SK-N-MC (cell line): ENCODE measurements at regions not wholly inside any gene's neighbourhood (a gene's known extent, or its start where the extent isn't known, plus 50 kb on each side); places are given as distances from the start of the nearest gene placed in this dataset.

ENCODE experiments used
- EZH2 ChIP-seq: fragments of 200-600 bp; sonication (generic); IDR thresholded peaks from one replicate; pipeline ENCODE4 v1.6.1; 2017; ENCODE audit warnings: antibody characterized with exemption
- FOXP2 ChIP-seq: optimal IDR thresholded peaks from 2 replicates; pipeline ENCODE3; 2011; ENCODE audit warnings: mild to moderate bottlenecking, moderate library complexity; ENCODE audit not compliant: insufficient read depth; ENCODE audit errors: extremely low read length, control extremely low read depth

DNA sequence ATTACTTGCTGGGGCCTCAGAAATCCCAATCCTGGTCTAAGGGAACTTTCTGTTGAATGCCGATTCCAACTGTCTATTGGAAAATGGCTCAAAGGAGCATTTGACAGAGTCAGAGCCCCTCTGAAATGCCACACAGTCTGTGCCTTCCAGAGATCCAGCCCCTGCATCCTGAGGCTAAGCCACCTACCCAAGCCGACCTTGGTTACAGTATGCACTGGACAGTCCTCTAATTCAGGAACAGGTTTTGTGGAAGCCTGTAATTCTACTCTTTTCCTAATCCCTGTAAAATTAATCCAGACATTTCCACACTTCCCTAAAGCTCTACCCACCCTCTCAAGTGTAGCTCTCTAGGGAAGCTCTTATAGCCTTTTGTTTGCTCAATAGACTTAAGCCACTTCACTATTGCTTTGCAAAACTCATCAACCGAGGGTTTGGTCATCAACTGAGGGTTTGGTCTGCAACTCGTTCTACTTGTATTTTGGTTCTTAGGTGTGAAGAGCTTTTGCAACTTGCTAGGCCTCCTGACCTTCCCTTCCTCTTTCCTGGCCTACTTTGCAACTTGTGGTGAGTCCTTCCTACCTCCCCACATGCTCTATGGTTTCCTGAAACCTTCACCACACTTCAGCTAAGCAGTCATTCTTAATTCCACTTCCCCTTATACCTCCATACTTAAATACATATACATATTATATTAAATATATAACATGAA lies 364.8 kb downstream of the SFMBT2 start:
- no peak for TF ChIP-seq EZH2
- TF ChIP-seq FOXP2: no peak
